ENCODE measurements at regions not wholly inside any gene's neighbourhood (a gene's known extent, or its start where the extent isn't known, plus 50 kb on each side); places are given as distances from the start of the nearest gene placed in this dataset.

DNA sequence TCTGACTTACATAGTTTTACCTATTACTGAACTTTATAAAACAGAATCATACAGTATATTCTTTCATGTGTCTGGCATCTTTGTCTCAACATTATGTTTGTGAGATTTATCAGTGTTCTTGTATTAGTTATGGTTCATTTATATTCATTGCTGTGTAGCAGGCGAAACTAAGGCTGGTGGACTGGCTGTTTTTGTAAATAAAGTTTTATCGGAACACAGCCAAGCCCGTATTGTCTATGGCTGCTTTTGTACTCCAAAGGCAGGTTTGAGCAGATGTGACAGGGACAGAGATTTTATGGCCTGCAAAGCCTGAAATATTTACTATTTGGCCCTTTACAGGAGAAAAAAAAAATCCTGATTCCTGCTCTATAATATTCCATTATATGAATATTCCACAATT, 405.8 kb upstream of the RGS6 start:
- no peak overlapping the region for H3K27ac ChIP-seq
- no peak for TF ChIP-seq POLR2A (IDR thresholded peaks at IDR 0.05)
- TF ChIP-seq POLR2AphosphoS5 (IDR thresholded peaks at IDR 0.05), result no peak
- TF ChIP-seq, protein P1, sequence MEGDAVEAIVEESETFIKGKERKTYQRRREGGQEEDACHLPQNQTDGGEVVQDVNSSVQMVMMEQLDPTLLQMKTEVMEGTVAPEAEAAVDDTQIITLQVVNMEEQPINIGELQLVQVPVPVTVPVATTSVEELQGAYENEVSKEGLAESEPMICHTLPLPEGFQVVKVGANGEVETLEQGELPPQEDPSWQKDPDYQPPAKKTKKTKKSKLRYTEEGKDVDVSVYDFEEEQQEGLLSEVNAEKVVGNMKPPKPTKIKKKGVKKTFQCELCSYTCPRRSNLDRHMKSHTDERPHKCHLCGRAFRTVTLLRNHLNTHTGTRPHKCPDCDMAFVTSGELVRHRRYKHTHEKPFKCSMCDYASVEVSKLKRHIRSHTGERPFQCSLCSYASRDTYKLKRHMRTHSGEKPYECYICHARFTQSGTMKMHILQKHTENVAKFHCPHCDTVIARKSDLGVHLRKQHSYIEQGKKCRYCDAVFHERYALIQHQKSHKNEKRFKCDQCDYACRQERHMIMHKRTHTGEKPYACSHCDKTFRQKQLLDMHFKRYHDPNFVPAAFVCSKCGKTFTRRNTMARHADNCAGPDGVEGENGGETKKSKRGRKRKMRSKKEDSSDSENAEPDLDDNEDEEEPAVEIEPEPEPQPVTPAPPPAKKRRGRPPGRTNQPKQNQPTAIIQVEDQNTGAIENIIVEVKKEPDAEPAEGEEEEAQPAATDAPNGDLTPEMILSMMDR (IDR thresholded peaks at IDR 0.05), result no peak
- TF ChIP-seq EP300 (IDR thresholded peaks at IDR 0.05), result no peak
- peaks cover 0 to 5% (median 0%) of the 10 kb centered on the region in 4 donors for H3K36me3 ChIP-seq
- no peaks in the 10 kb centered on the region for H3K4me1 ChIP-seq
- 97 to 99% methylated on average over 3 of the region's 3 CpGs for WGBS, 2 donors
- DNase-seq, result no peak
- no peaks in the 10 kb centered on the region for H3K27me3 ChIP-seq
- no peak for ATAC-seq (ENCODE audit: low FRiP score in 2 of 2)
- no peaks in the 10 kb centered on the region for H3K9me3 ChIP-seq
- H3K4me3 ChIP-seq, result no peak overlapping the region

DNA sequence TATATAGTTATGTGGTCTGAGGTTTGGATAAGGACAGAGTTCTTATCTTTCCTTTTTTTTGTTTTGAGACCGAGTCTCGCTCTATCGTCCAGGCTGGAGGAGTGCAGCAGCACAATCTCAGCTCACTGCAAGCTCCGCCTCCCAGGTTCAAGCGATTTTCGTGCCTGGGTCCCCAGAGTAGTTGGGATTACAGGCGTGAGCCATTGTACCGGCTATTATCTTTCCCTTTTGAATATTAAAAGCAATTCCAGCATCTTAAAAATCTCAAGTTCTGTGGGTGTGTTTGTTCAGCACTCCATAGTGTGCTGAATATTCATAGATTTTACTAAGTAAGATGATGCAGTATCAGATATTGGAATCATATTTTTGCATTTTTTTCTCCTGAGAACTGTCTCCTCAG, 404.4 kb upstream of the RGS6 start:
- no peaks in the 10 kb centered on the region for H3K9me3 ChIP-seq
- DNase-seq, result no peak
- no peak overlapping the region for H3K4me3 ChIP-seq
- H3K27ac ChIP-seq, result no peak overlapping the region
- no peaks in the 10 kb centered on the region for H3K27me3 ChIP-seq
- ATAC-seq (ENCODE audit: low FRiP score in 2 of 2), result no peak
- no peak for TF ChIP-seq POLR2A (IDR thresholded peaks at IDR 0.05)
- no peak for TF ChIP-seq EP300 (IDR thresholded peaks at IDR 0.05)
- TF ChIP-seq, protein P1 (IDR thresholded peaks at IDR 0.05), result no peak
- TF ChIP-seq POLR2AphosphoS5 (IDR thresholded peaks at IDR 0.05), result no peak
- WGBS, 2 donors, result 67 to 68% methylated on average over 8 of the region's 8 CpGs
- H3K36me3 ChIP-seq, result peaks cover 0 to 5% (median 0%) of the 10 kb centered on the region in 4 donors
- H3K4me1 ChIP-seq, result no peaks in the 10 kb centered on the region

DNA sequence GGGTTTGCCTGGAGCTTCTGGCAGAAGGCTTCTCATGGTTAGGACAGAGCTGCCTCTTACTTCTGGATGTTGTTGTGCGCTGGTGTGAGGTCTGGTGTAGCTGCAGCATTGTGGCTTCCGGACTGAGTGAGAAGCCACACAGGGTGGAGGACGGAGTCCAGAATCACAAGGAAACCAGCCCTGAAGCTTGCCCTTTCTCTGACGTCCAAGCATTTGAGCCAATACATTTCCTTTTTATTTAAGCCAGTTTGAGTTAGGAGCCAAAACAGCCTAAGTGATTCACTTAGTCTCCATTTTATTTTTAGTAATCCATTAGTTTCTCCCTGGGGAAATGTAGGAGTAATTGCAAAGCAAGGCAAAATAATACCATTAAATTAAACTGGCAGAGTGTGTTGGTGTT, 402.4 kb upstream of the RGS6 start:
- WGBS, 2 donors, result 74 to 94% methylated on average over 4 of the region's 4 CpGs
- Histone ChIP-seq H3K36me3 (peaks cover 0 to 5% (median 0%) of the 10 kb centered on the region in 4 donors), H3K4me1 (no peaks in the 10 kb centered on the region), H3K9me3 (no peaks in the 10 kb centered on the region), H3K4me3 (no peak overlapping the region), H3K27ac (no peak overlapping the region), H3K27me3 (no peaks in the 10 kb centered on the region)
- TF ChIP-seq, protein P1 (IDR thresholded peaks at IDR 0.05), result no peak
- TF ChIP-seq POLR2A (IDR thresholded peaks at IDR 0.05) (no peak), EP300 (IDR thresholded peaks at IDR 0.05) (no peak), POLR2AphosphoS5 (IDR thresholded peaks at IDR 0.05) (no peak)
- peak in 1 of 2 donors; percentile 86 for ATAC-seq (ENCODE audit: low FRiP score in 2 of 2)
- no peak for DNase-seq

DNA sequence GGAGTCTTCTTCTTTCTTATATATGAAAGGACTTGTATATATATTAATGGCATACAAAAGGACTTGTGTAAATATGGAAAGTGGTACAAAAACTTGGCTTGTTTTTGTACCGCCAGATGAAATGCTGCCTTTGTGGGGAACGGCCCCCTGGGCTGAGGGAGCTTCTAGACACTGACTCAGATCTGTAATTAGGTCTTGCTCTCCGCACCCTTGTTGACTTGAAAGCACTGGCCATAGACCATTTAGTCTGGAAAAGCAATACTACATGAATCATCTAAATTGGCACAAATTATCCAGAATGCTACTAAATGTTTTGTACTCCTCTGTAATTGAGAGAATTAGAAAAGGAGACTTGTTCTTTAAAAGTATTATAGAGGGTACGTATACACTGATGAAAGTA, 399.9 kb upstream of the RGS6 start:
- H3K9me3 ChIP-seq, result no peaks in the 10 kb centered on the region
- H3K4me1 ChIP-seq, result peaks cover 0 to 12% (median 1%) of the 10 kb centered on the region in 4 donors
- 87 to 92% methylated on average over 4 of the region's 4 CpGs for WGBS, 2 donors
- no peak for DNase-seq
- ATAC-seq (ENCODE audit: low FRiP score in 2 of 2), result peak in 1 of 2 donors; percentile 87
- H3K27ac ChIP-seq, result no peak overlapping the region
- TF ChIP-seq EP300 (IDR thresholded peaks at IDR 0.05) (no peak), POLR2AphosphoS5 (IDR thresholded peaks at IDR 0.05) (no peak), POLR2A (IDR thresholded peaks at IDR 0.05) (no peak)
- TF ChIP-seq, protein P1 (IDR thresholded peaks at IDR 0.05), result no peak
- H3K36me3 ChIP-seq, result peaks cover 0 to 5% (median 0%) of the 10 kb centered on the region in 4 donors
- no peaks in the 10 kb centered on the region for H3K27me3 ChIP-seq
- H3K4me3 ChIP-seq, result no peak overlapping the region

DNA sequence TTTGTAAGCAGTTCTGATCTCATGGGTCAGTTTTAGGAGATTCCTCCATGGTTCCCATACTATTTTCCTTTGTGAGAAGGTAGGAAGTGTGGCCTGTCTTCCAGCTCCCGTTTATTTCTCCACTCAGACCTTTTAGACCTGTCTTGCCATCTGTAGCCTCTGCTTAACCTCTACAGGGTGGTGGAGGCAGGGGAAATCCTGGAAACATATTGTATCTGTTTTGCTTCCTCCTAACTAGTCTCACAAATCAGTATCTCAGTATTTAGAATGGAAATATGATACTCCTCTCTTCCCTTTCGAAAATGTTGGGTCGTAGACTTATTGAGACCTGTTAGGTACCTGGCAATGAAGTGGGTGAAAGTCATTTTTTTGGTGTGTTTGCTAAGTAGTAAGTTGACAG, 399.4 kb upstream of the RGS6 start:
- Histone ChIP-seq H3K36me3 (peaks cover 0 to 5% (median 0%) of the 10 kb centered on the region in 4 donors), H3K27ac (no peak overlapping the region), H3K4me3 (no peak overlapping the region), H3K9me3 (no peaks in the 10 kb centered on the region), H3K4me1 (peaks cover 0 to 12% (median 1%) of the 10 kb centered on the region in 4 donors), H3K27me3 (no peaks in the 10 kb centered on the region)
- TF ChIP-seq POLR2A (IDR thresholded peaks at IDR 0.05), result no peak
- TF ChIP-seq, protein P1 (IDR thresholded peaks at IDR 0.05), result no peak
- no peak for TF ChIP-seq POLR2AphosphoS5 (IDR thresholded peaks at IDR 0.05)
- TF ChIP-seq EP300 (IDR thresholded peaks at IDR 0.05), result no peak
- DNase-seq (no peak), ATAC-seq (ENCODE audit: low FRiP score in 2 of 2) (no peak)
- 61 to 66% methylated on average over 3 of the region's 3 CpGs for WGBS, 2 donors
